SK-N-MC (cell line): ENCODE measurements at regions not wholly inside any gene's neighbourhood (a gene's known extent, or its start where the extent isn't known, plus 50 kb on each side); places are given as distances from the start of the nearest gene placed in this dataset.
"Not testable (repeated sequence)": the region's sequence is repeated elsewhere in the genome, so short reads cannot be mapped to it uniquely, and the experiment has no call there.

Source experiments
- DNase-seq: peaks from one replicate; pipeline ENCODE4 v3.0.0-alpha.2; 2011; ENCODE audit warnings: low read depth, low spot score
- H3K27ac ChIP-seq: fragments of 200-600 bp; sonication (generic); 2 replicates; pipeline ENCODE4 v1.5.1; 2016; ENCODE audit warnings: mixed run types
- H3K36me3 ChIP-seq: fragments of 200-600 bp; sonication (generic); 2 replicates; pipeline ENCODE4 v1.6.1; 2017; ENCODE audit warnings: antibody characterized with exemption, low read length, mixed read lengths; ENCODE audit not compliant: insufficient read depth
- H3K4me3 ChIP-seq: fragments of 200-600 bp; sonication (generic); 2 replicates; pipeline ENCODE4 v1.5.1; 2016
- H3K9ac ChIP-seq: fragments of 200-600 bp; sonication (generic); 2 replicates; pipeline ENCODE4 v1.8.0; 2017; ENCODE audit warnings: mixed run types, mixed read lengths; ENCODE audit not compliant: insufficient read length
- H3K9me3 ChIP-seq: fragments of 200-600 bp; sonication (generic); 2 replicates; pipeline ENCODE4 v1.6.1; 2017; ENCODE audit warnings: low read depth, mild to moderate bottlenecking, antibody characterized with exemption, low read length, moderate library complexity, mixed read lengths
- EZH2 ChIP-seq: fragments of 200-600 bp; sonication (generic); IDR thresholded peaks from one replicate; pipeline ENCODE4 v1.6.1; 2017; ENCODE audit warnings: antibody characterized with exemption
- FOXP2 ChIP-seq: optimal IDR thresholded peaks from 2 replicates; pipeline ENCODE3; 2011; ENCODE audit warnings: mild to moderate bottlenecking, moderate library complexity; ENCODE audit not compliant: insufficient read depth; ENCODE audit errors: extremely low read length, control extremely low read depth
- POLR2AphosphoS5 ChIP-seq: IDR thresholded peaks from 2 replicates; pipeline ENCODE4 v1.6.1; 2012; ENCODE audit warnings: mild to moderate bottlenecking, low read depth, low read length, borderline replicate concordance

GRCh38 chr10:9828110-9828509 is 1189.6 kb upstream of the CELF2 start:
- no peak for DNase-seq
- Histone ChIP-seq H3K9me3 (no peaks in the 10 kb centered on the region), H3K27ac (no peak overlapping the region), H3K4me3 (no peak overlapping the region), H3K9ac (no peak overlapping the region), H3K36me3 (no peaks in the 10 kb centered on the region)
- TF ChIP-seq FOXP2 (no peak), EZH2 (no peak), POLR2AphosphoS5 (no peak)

GRCh38 chr10:9833942-9834341 is 1183.7 kb upstream of the CELF2 start:
- Histone ChIP-seq H3K27ac (no peak overlapping the region), H3K4me3 (no peak overlapping the region), H3K36me3 (no peaks in the 10 kb centered on the region), H3K9ac (no peak overlapping the region), H3K9me3 (no peaks in the 10 kb centered on the region)
- TF ChIP-seq EZH2 (no peak), POLR2AphosphoS5 (no peak), FOXP2 (no peak)
- DNase-seq, result no peak

GRCh38 chr10:9834434-9834833 is 1183.2 kb upstream of the CELF2 start:
- H3K9ac ChIP-seq, result no peak overlapping the region
- H3K9me3 ChIP-seq, result no peaks in the 10 kb centered on the region
- DNase-seq, result no peak
- no peak overlapping the region for H3K27ac ChIP-seq
- no peaks in the 10 kb centered on the region for H3K36me3 ChIP-seq
- H3K4me3 ChIP-seq, result no peak overlapping the region
- no peak for TF ChIP-seq POLR2AphosphoS5
- no peak for TF ChIP-seq FOXP2
- no peak for TF ChIP-seq EZH2

- no peak for TF ChIP-seq FOXP2
- no peak for TF ChIP-seq EZH2
- TF ChIP-seq POLR2AphosphoS5, result no peak
- H3K4me3 ChIP-seq, result no peak overlapping the region
- no peak overlapping the region for H3K27ac ChIP-seq
- no peaks in the 10 kb centered on the region for H3K9me3 ChIP-seq
- H3K36me3 ChIP-seq, result no peaks in the 10 kb centered on the region
- H3K9ac ChIP-seq, result no peak overlapping the region
- no peak for DNase-seq
Measured at GRCh38 chr10:9845075-9845474, 1172.6 kb upstream of the CELF2 start.

- Histone ChIP-seq H3K4me3 (no peak overlapping the region), H3K9ac (no peak overlapping the region), H3K36me3 (no peaks in the 10 kb centered on the region), H3K27ac (no peak overlapping the region), H3K9me3 (no peaks in the 10 kb centered on the region)
- TF ChIP-seq EZH2 (no peak), FOXP2 (no peak), POLR2AphosphoS5 (no peak)
- no peak for DNase-seq
Measured at GRCh38 chr10:9848278-9848677, 1169.4 kb upstream of the CELF2 start.

- Histone ChIP-seq H3K9ac (no peak overlapping the region), H3K36me3 (no peaks in the 10 kb centered on the region), H3K27ac (no peak overlapping the region), H3K4me3 (no peak overlapping the region), H3K9me3 (no peaks in the 10 kb centered on the region)
- no peak for DNase-seq
- TF ChIP-seq FOXP2, result no peak
- no peak for TF ChIP-seq EZH2
- TF ChIP-seq POLR2AphosphoS5, result no peak
Measured at GRCh38 chr10:9848981-9849380, 1168.7 kb upstream of the CELF2 start.

GRCh38 chr10:9850415-9850814 is 1167.3 kb upstream of the CELF2 start:
- Histone ChIP-seq H3K9ac (no peak overlapping the region), H3K9me3 (no peaks in the 10 kb centered on the region), H3K4me3 (no peak overlapping the region), H3K36me3 (no peaks in the 10 kb centered on the region), H3K27ac (no peak overlapping the region)
- TF ChIP-seq EZH2, result no peak
- no peak for TF ChIP-seq FOXP2
- no peak for TF ChIP-seq POLR2AphosphoS5
- DNase-seq, result no peak

- Histone ChIP-seq H3K9me3 (no peaks in the 10 kb centered on the region), H3K4me3 (no peak overlapping the region), H3K9ac (no peak overlapping the region), H3K27ac (no peak overlapping the region), H3K36me3 (no peaks in the 10 kb centered on the region)
- no peak for TF ChIP-seq FOXP2
- DNase-seq, result no peak
Measured at GRCh38 chr10:9851808-9852207, 1165.9 kb upstream of the CELF2 start.

- Histone ChIP-seq H3K9ac (no peak overlapping the region), H3K27ac (no peak overlapping the region), H3K9me3 (no peaks in the 10 kb centered on the region), H3K4me3 (no peak overlapping the region), H3K36me3 (no peaks in the 10 kb centered on the region)
- TF ChIP-seq EZH2 (no peak), POLR2AphosphoS5 (no peak), FOXP2 (no peak)
- DNase-seq, result no peak
Measured at GRCh38 chr10:9853405-9854355, 1164.0 kb upstream of the CELF2 start.

- not testable (repeated sequence) for H3K9me3 ChIP-seq, H3K9ac ChIP-seq, H3K27ac ChIP-seq, H3K36me3 ChIP-seq, H3K4me3 ChIP-seq, DNase-seq
Measured at GRCh38 chr10:9855451-9855850, 1162.2 kb upstream of the CELF2 start.
